ENCODE measurements at regions not wholly inside any gene's neighbourhood (a gene's known extent, or its start where the extent isn't known, plus 50 kb on each side); places are given as distances from the start of the nearest gene placed in this dataset.

DNA sequence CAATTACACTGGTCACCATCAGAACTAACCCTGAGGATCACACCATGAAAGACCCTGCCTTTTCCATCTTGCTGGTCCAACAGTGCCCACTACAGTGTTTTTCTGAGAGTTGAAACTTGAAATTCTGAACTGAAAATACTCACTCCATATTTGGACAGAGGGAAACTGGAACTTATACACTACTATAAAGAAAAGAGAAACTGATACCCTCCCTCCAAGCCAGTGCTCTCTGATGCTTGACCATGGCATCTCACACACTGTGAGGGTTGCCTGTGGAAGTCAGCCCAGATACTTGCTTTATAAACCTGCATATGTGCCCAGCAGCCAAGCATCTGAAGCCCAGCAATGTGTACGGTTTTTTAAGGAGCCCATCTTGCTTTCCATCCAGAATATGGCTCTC lies 108.7 kb downstream of the FOXA2 start (continued):
- TF ChIP-seq ZSCAN20 (CRISPR knock-in tag; IDR thresholded peaks at IDR 0.05; ENCODE audit: borderline replicate concordance) = no peak
- no peak for TF ChIP-seq KDM2A (CRISPR knock-in tag; IDR thresholded peaks at IDR 0.05; ENCODE audit: borderline replicate concordance, low read depth)
- no peak for TF ChIP-seq WIZ (CRISPR knock-in tag; IDR thresholded peaks at IDR 0.05)
- TF ChIP-seq, protein P1, sequence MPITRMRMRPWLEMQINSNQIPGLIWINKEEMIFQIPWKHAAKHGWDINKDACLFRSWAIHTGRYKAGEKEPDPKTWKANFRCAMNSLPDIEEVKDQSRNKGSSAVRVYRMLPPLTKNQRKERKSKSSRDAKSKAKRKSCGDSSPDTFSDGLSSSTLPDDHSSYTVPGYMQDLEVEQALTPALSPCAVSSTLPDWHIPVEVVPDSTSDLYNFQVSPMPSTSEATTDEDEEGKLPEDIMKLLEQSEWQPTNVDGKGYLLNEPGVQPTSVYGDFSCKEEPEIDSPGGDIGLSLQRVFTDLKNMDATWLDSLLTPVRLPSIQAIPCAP (CRISPR knock-in tag; IDR thresholded peaks at IDR 0.05; ENCODE audit: low read depth) = no peak
- TF ChIP-seq BRD4 (CRISPR knock-in tag; IDR thresholded peaks at IDR 0.05) = no peak
- no peak for TF ChIP-seq YEATS2 (CRISPR knock-in tag; IDR thresholded peaks at IDR 0.05; ENCODE audit: borderline replicate concordance)
- no peak for TF ChIP-seq THAP11 (CRISPR knock-in tag; IDR thresholded peaks at IDR 0.05)
- TF ChIP-seq, protein P2, sequence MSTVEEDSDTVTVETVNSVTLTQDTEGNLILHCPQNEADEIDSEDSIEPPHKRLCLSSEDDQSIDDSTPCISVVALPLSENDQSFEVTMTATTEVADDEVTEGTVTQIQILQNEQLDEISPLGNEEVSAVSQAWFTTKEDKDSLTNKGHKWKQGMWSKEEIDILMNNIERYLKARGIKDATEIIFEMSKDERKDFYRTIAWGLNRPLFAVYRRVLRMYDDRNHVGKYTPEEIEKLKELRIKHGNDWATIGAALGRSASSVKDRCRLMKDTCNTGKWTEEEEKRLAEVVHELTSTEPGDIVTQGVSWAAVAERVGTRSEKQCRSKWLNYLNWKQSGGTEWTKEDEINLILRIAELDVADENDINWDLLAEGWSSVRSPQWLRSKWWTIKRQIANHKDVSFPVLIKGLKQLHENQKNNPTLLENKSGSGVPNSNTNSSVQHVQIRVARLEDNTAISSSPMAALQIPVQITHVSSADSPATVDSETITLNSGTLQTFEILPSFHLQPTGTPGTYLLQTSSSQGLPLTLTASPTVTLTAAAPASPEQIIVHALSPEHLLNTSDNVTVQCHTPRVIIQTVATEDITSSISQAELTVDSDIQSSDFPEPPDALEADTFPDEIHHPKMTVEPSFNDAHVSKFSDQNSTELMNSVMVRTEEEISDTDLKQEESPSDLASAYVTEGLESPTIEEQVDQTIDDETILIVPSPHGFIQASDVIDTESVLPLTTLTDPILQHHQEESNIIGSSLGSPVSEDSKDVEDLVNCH (CRISPR knock-in tag; IDR thresholded peaks at IDR 0.05) = no peak
- TF ChIP-seq, protein P3, sequence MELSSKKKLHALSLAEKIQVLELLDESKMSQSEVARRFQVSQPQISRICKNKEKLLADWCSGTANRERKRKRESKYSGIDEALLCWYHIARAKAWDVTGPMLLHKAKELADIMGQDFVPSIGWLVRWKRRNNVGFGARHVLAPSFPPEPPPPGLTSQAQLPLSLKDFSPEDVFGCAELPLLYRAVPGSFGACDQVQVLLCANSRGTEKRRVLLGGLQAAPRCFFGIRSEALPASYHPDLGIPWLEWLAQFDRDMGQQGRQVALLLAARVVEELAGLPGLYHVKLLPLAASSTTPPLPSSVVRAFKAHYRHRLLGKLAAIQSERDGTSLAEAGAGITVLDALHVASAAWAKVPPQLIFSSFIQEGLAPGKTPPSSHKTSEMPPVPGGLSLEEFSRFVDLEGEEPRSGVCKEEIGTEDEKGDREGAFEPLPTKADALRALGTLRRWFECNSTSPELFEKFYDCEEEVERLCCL (CRISPR knock-in tag; IDR thresholded peaks at IDR 0.05; ENCODE audit: borderline replicate concordance) = no peak
- no peak for TF ChIP-seq ZNF234 (CRISPR knock-in tag; conservative IDR thresholded peaks at IDR 0.05)

Measured in HepG2 (cell line).